ENCODE measurements at regions not wholly inside any gene's neighbourhood (a gene's known extent, or its start where the extent isn't known, plus 50 kb on each side); places are given as distances from the start of the nearest gene placed in this dataset.

- DNase-seq, result no peak
- Histone ChIP-seq H3K27ac (ENCODE audit: low read depth in 1 of 3, low read length in 2 of 3) (no peak overlapping the region), H3K9me3 (ENCODE audit: control insufficient read depth in 2 of 2, insufficient read depth in 1 of 2, low read depth in 1 of 2, low read length in 1 of 2) (peaks cover 0 to 2% of the 10 kb centered on the region in 2 donors), H3K36me3 (ENCODE audit: control insufficient read depth in 3 of 3, insufficient read depth in 2 of 3, low read depth in 1 of 3, low read length in 3 of 3) (no peaks in the 10 kb centered on the region), H3K4me1 (ENCODE audit: control insufficient read depth in 3 of 3, insufficient read depth in 2 of 3, low read depth in 1 of 3, low read length in 2 of 3) (no peaks in the 10 kb centered on the region), H3K4me3 (ENCODE audit: low read depth in 1 of 3, low read length in 3 of 3) (no peak overlapping the region), H3K27me3 (ENCODE audit: control insufficient read depth in 3 of 3, insufficient read depth in 3 of 3, low read length in 3 of 3) (no peaks in the 10 kb centered on the region)
- no peak for FAIRE-seq
- 89 to 94% (median 92%) methylated on average over 1 of the region's 1 CpG for WGBS, 3 donors
Observed at GRCh38 chr12:77630790-77631445, 199.8 kb upstream of the NAV3 start.

- FAIRE-seq (no peak), DNase-seq (no peak)
- H3K27me3 ChIP-seq (ENCODE audit: control insufficient read depth in 3 of 3, insufficient read depth in 3 of 3, low read length in 3 of 3), result no peaks in the 10 kb centered on the region
- no peak overlapping the region for H3K27ac ChIP-seq (ENCODE audit: low read depth in 1 of 3, low read length in 2 of 3)
- 83 to 89% (median 85%) methylated on average over 3 of the region's 3 CpGs for WGBS, 3 donors
- no peaks in the 10 kb centered on the region for H3K4me1 ChIP-seq (ENCODE audit: control insufficient read depth in 3 of 3, insufficient read depth in 2 of 3, low read depth in 1 of 3, low read length in 2 of 3)
- peaks cover 0 to 2% of the 10 kb centered on the region in 2 donors for H3K9me3 ChIP-seq (ENCODE audit: control insufficient read depth in 2 of 2, insufficient read depth in 1 of 2, low read depth in 1 of 2, low read length in 1 of 2)
- no peaks in the 10 kb centered on the region for H3K36me3 ChIP-seq (ENCODE audit: control insufficient read depth in 3 of 3, insufficient read depth in 2 of 3, low read depth in 1 of 3, low read length in 3 of 3)
- H3K4me3 ChIP-seq (ENCODE audit: low read depth in 1 of 3, low read length in 3 of 3), result no peak overlapping the region
Observed at GRCh38 chr12:77630344-77630743, 200.3 kb upstream of the NAV3 start.

DNA sequence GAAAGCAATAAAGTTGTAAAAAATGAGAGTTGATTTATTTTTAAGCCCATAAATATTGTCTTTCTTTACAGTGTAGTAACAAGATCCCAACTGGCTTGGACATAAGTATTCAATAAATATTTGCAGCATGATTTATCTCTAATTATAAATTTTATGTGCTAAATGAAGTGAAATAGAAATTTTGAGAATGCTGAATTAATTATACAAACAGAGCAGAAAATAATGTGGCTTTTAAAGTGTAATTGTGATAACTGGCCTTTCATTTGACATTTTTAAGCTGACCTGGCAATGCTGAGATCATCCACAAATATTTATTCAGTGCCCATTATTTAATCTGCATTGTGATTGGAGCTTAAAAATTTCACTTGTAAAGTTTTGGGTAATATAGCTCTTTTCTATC is 201.6 kb upstream of the NAV3 start:
- H3K36me3 ChIP-seq (ENCODE audit: control insufficient read depth in 3 of 3, insufficient read depth in 2 of 3, low read depth in 1 of 3, low read length in 3 of 3), result no peaks in the 10 kb centered on the region
- no peak for FAIRE-seq

GRCh38 chr12:77625441-77625840 is 205.3 kb upstream of the NAV3 start:
- no peak overlapping the region for H3K4me3 ChIP-seq (ENCODE audit: low read depth in 1 of 3, low read length in 3 of 3)
- DNase-seq (no peak), FAIRE-seq (no peak)
- H3K36me3 ChIP-seq (ENCODE audit: control insufficient read depth in 3 of 3, insufficient read depth in 2 of 3, low read depth in 1 of 3, low read length in 3 of 3), result no peaks in the 10 kb centered on the region
- no peaks in the 10 kb centered on the region for H3K4me1 ChIP-seq (ENCODE audit: control insufficient read depth in 3 of 3, insufficient read depth in 2 of 3, low read depth in 1 of 3, low read length in 2 of 3)
- no peaks in the 10 kb centered on the region for H3K27me3 ChIP-seq (ENCODE audit: control insufficient read depth in 3 of 3, insufficient read depth in 3 of 3, low read length in 3 of 3)
- WGBS, 3 donors, result 75 to 79% (median 78%) methylated on average over 3 of the region's 3 CpGs
- H3K27ac ChIP-seq (ENCODE audit: low read depth in 1 of 3, low read length in 2 of 3), result no peak overlapping the region
- no peaks in the 10 kb centered on the region for H3K9me3 ChIP-seq (ENCODE audit: control insufficient read depth in 2 of 2, insufficient read depth in 1 of 2, low read depth in 1 of 2, low read length in 1 of 2)

More for the DNA sequence above, 201.6 kb upstream of the NAV3 start:
- Histone ChIP-seq H3K27me3 (ENCODE audit: control insufficient read depth in 3 of 3, insufficient read depth in 3 of 3, low read length in 3 of 3) (no peaks in the 10 kb centered on the region), H3K4me3 (ENCODE audit: low read depth in 1 of 3, low read length in 3 of 3) (no peak overlapping the region), H3K27ac (ENCODE audit: low read depth in 1 of 3, low read length in 2 of 3) (no peak overlapping the region), H3K4me1 (ENCODE audit: control insufficient read depth in 3 of 3, insufficient read depth in 2 of 3, low read depth in 1 of 3, low read length in 2 of 3) (no peaks in the 10 kb centered on the region), H3K9me3 (ENCODE audit: control insufficient read depth in 2 of 2, insufficient read depth in 1 of 2, low read depth in 1 of 2, low read length in 1 of 2) (peaks cover 0 to 2% of the 10 kb centered on the region in 2 donors)
- no peak for DNase-seq

GRCh38 chr12:77619425-77619824 is 211.3 kb upstream of the NAV3 start:
- Histone ChIP-seq H3K27me3 (ENCODE audit: control insufficient read depth in 3 of 3, insufficient read depth in 3 of 3, low read length in 3 of 3) (no peaks in the 10 kb centered on the region), H3K4me3 (ENCODE audit: low read depth in 1 of 3, low read length in 3 of 3) (no peak overlapping the region), H3K4me1 (ENCODE audit: control insufficient read depth in 3 of 3, insufficient read depth in 2 of 3, low read depth in 1 of 3, low read length in 2 of 3) (no peaks in the 10 kb centered on the region), H3K9me3 (ENCODE audit: control insufficient read depth in 2 of 2, insufficient read depth in 1 of 2, low read depth in 1 of 2, low read length in 1 of 2) (peaks cover 0 to 13% of the 10 kb centered on the region in 2 donors), H3K27ac (ENCODE audit: low read depth in 1 of 3, low read length in 2 of 3) (no peak overlapping the region), H3K36me3 (ENCODE audit: control insufficient read depth in 3 of 3, insufficient read depth in 2 of 3, low read depth in 1 of 3, low read length in 3 of 3) (no peaks in the 10 kb centered on the region)
- FAIRE-seq (no peak), DNase-seq (no peak)
- 56 to 59% (median 56%) methylated on average over 3 of the region's 3 CpGs for WGBS, 3 donors

DNA sequence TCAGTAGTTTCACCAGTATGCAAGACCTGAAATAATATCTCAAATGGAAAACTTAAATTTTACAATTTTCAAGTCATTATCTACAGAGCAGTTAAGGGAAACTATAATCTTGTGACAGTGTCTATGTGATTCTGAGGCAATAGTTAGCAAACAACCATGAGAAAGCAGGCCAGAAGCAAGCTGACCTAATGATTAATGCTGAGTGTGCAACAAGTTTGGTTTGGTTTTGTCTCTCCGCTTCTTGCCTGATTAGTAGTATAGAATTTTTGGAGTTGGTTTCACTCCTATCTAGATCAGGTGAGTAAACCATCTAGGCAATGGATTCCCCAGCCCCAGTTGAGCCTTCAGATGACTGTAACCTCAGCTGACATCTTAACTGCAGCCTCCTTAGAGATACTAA is 212.9 kb upstream of the NAV3 start:
- WGBS, 3 donors, result 88 to 100% (median 94%) methylated on average over 1 of the region's 1 CpG
- DNase-seq, result no peak
- no peak for FAIRE-seq
- Histone ChIP-seq H3K36me3 (ENCODE audit: control insufficient read depth in 3 of 3, insufficient read depth in 2 of 3, low read depth in 1 of 3, low read length in 3 of 3) (no peaks in the 10 kb centered on the region), H3K27ac (ENCODE audit: low read depth in 1 of 3, low read length in 2 of 3) (no peak overlapping the region), H3K4me1 (ENCODE audit: control insufficient read depth in 3 of 3, insufficient read depth in 2 of 3, low read depth in 1 of 3, low read length in 2 of 3) (no peaks in the 10 kb centered on the region), H3K27me3 (ENCODE audit: control insufficient read depth in 3 of 3, insufficient read depth in 3 of 3, low read length in 3 of 3) (no peaks in the 10 kb centered on the region), H3K9me3 (ENCODE audit: control insufficient read depth in 2 of 2, insufficient read depth in 1 of 2, low read depth in 1 of 2, low read length in 1 of 2) (peaks cover 0 to 13% of the 10 kb centered on the region in 2 donors), H3K4me3 (ENCODE audit: low read depth in 1 of 3, low read length in 3 of 3) (no peak overlapping the region)

DNA sequence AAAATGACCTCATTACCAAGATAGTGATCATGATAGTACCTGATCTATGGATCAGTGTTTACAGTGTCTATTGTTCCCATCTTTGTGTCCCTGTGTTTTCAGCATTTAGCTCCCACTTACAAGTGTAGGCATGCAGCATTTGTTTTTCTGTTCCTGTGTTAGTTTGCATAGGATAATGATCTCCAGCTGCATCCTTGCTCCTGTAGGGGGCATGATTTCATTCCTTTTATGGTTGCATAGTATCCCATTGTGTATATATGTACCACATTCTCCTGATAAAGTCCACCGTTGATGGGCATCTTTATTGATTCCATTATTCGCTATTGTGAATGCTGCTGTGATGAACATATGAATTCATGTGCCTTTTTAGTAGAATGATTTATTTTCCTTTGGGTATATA is 215.4 kb upstream of the NAV3 start:
- no peak for FAIRE-seq
- WGBS, 3 donors, result 83 to 91% (median 83%) methylated on average over 2 of the region's 2 CpGs
- H3K36me3 ChIP-seq (ENCODE audit: control insufficient read depth in 3 of 3, insufficient read depth in 2 of 3, low read depth in 1 of 3, low read length in 3 of 3), result no peaks in the 10 kb centered on the region
- H3K4me3 ChIP-seq (ENCODE audit: low read depth in 1 of 3, low read length in 3 of 3), result no peak overlapping the region
- H3K4me1 ChIP-seq (ENCODE audit: control insufficient read depth in 3 of 3, insufficient read depth in 2 of 3, low read depth in 1 of 3, low read length in 2 of 3), result no peaks in the 10 kb centered on the region
- no peak for DNase-seq
- H3K27me3 ChIP-seq (ENCODE audit: control insufficient read depth in 3 of 3, insufficient read depth in 3 of 3, low read length in 3 of 3), result no peaks in the 10 kb centered on the region
- peaks cover 0 to 13% of the 10 kb centered on the region in 2 donors for H3K9me3 ChIP-seq (ENCODE audit: control insufficient read depth in 2 of 2, insufficient read depth in 1 of 2, low read depth in 1 of 2, low read length in 1 of 2)
- H3K27ac ChIP-seq (ENCODE audit: low read depth in 1 of 3, low read length in 2 of 3), result no peak overlapping the region

- Histone ChIP-seq H3K36me3 (ENCODE audit: control insufficient read depth in 3 of 3, insufficient read depth in 2 of 3, low read depth in 1 of 3, low read length in 3 of 3) (no peaks in the 10 kb centered on the region), H3K9me3 (ENCODE audit: control insufficient read depth in 2 of 2, insufficient read depth in 1 of 2, low read depth in 1 of 2, low read length in 1 of 2) (peaks cover 0 to 13% of the 10 kb centered on the region in 2 donors), H3K27me3 (ENCODE audit: control insufficient read depth in 3 of 3, insufficient read depth in 3 of 3, low read length in 3 of 3) (no peaks in the 10 kb centered on the region), H3K4me3 (ENCODE audit: low read depth in 1 of 3, low read length in 3 of 3) (no peak overlapping the region), H3K4me1 (ENCODE audit: control insufficient read depth in 3 of 3, insufficient read depth in 2 of 3, low read depth in 1 of 3, low read length in 2 of 3) (no peaks in the 10 kb centered on the region), H3K27ac (ENCODE audit: low read depth in 1 of 3, low read length in 2 of 3) (no peak overlapping the region)
- no peak for FAIRE-seq
- no peak for DNase-seq
- 76 to 91% (median 81%) methylated on average over 4 of the region's 4 CpGs for WGBS, 3 donors
Observed at GRCh38 chr12:77613411-77613810, 217.3 kb upstream of the NAV3 start.

DNA sequence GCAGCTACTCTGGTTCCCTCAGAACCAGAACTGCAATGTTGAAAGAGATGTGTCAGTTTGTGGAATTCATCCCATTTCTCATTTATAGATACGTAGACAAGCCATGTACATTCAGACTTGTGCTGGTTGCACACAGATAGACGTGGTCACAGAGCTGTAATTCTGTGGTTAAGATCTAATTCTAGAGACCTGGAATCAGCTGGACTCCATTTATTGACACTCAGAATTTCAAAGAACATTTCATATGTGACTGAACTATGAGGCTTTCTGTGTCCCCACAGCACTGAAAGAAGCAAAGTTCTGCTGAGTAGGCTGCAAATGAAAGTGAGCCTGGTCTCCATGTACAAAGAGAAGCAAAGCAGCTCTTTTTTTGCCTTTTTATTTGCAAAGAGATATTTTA is 220.2 kb upstream of the NAV3 start:
- DNase-seq (no peak), FAIRE-seq (no peak)
- Histone ChIP-seq H3K27ac (ENCODE audit: low read depth in 1 of 3, low read length in 2 of 3) (no peak overlapping the region), H3K9me3 (ENCODE audit: control insufficient read depth in 2 of 2, insufficient read depth in 1 of 2, low read depth in 1 of 2, low read length in 1 of 2) (peaks cover 0 to 2% of the 10 kb centered on the region in 2 donors), H3K4me1 (ENCODE audit: control insufficient read depth in 3 of 3, insufficient read depth in 2 of 3, low read depth in 1 of 3, low read length in 2 of 3) (no peaks in the 10 kb centered on the region), H3K36me3 (ENCODE audit: control insufficient read depth in 3 of 3, insufficient read depth in 2 of 3, low read depth in 1 of 3, low read length in 3 of 3) (no peaks in the 10 kb centered on the region), H3K27me3 (ENCODE audit: control insufficient read depth in 3 of 3, insufficient read depth in 3 of 3, low read length in 3 of 3) (no peaks in the 10 kb centered on the region), H3K4me3 (ENCODE audit: low read depth in 1 of 3, low read length in 3 of 3) (no peak overlapping the region)
- 64 to 74% (median 70%) methylated on average over 2 of the region's 2 CpGs for WGBS, 3 donors
